B cell (primary cell): ENCODE measurements at regions not wholly inside any gene's neighbourhood (a gene's known extent, or its start where the extent isn't known, plus 50 kb on each side); places are given as distances from the start of the nearest gene placed in this dataset.

Source experiments
- ATAC-seq: fragments of 200-7000 bp; cut with Tn5 transposase; one replicate; pipeline ENCODE4 v1.10.0; 2021; ENCODE audit warnings: low read depth, mild to moderate bottlenecking, moderate number of reproducible peaks, moderate library complexity
- CTCF ChIA-PET: fragments of 350-600 bp; sonication (Branson Sonifier 250); formaldehyde crosslinking; loops from one replicate; lab custom pipeline; 2021; ENCODE audit warnings: antibody characterized with exemption, inconsistent platforms; lab: Charles Lee
- POLR2A ChIA-PET: fragments of 350-600 bp; sonication (Branson Sonifier 250); formaldehyde crosslinking; loops from one replicate; lab custom pipeline; 2021; ENCODE audit warnings: antibody characterized with exemption; lab: Charles Lee
- DNase-seq: peaks from one replicate; pipeline ENCODE4 v3.0.0; 2013
- H2AFZ ChIP-seq: 2 replicates; pipeline ENCODE4 v1.6.1; 2012; ENCODE audit warnings: mild to moderate bottlenecking, low read depth, low read length; ENCODE audit not compliant: insufficient read depth, poor library complexity, severe bottlenecking
- H3K27ac ChIP-seq, 2 donors: 1 replicate in 1 of 2; 2 replicates in 1 of 2; pipeline ENCODE4 v1.5.1; 2012 to 2013; ENCODE audit warnings: low read length in 2 of 2, mild to moderate bottlenecking in 2 of 2, moderate library complexity in 1 of 2
- H3K27me3 ChIP-seq, 4 experiments: fragments of 200-600 bp in 1 of 4; sonication (generic) in 1 of 4; replicated peaks in 1 of 4; 1 replicate in 2 of 4; 2 replicates in 2 of 4; pipeline versions ENCODE4 v1.6.1 to v1.7.0; 2013 to 2016; ENCODE audit warnings: low read length in 3 of 4, mild to moderate bottlenecking in 2 of 4, mixed read lengths in 1 of 4, moderate library complexity in 1 of 4; ENCODE audit not compliant: insufficient read depth in 4 of 4, control insufficient read depth in 3 of 4; ENCODE audit errors: control extremely low read depth in 1 of 4
- H3K36me3 ChIP-seq, 2 experiments: replicated peaks in 1 of 2; 1 replicate in 1 of 2; 2 replicates in 1 of 2; pipeline versions ENCODE4 v1.6.1 to v1.7.1; 2013; ENCODE audit warnings: low read length in 1 of 2; ENCODE audit not compliant: insufficient read depth in 2 of 2, control insufficient read depth in 1 of 2; ENCODE audit errors: control extremely low read depth in 1 of 2, extremely low read depth in 1 of 2
- H3K4me1 ChIP-seq, 2 donors: fragments of 200-600 bp in 1 of 2; sonication (generic) in 1 of 2; 1 replicate in 1 of 2; 2 replicates in 1 of 2; pipeline versions ENCODE4 v1.5.1 to v1.6.1; 2013 to 2017; ENCODE audit warnings: low read length in 2 of 2; ENCODE audit not compliant: control insufficient read depth in 2 of 2, insufficient read depth in 2 of 2
- H3K4me2 ChIP-seq: replicated peaks from 2 replicates; pipeline ENCODE3; 2012; ENCODE audit warnings: mild to moderate bottlenecking, low read depth, low read length; ENCODE audit not compliant: poor library complexity, severe bottlenecking
- H3K4me3 ChIP-seq, 5 experiments: fragments of 200-600 bp in 1 of 5; sonication (generic) in 1 of 5; 1 replicate in 3 of 5; 2 replicates in 2 of 5; pipeline versions ENCODE4 v1.5.1 to v1.7.0; 2011 to 2016; ENCODE audit warnings: low read length in 4 of 5, mild to moderate bottlenecking in 4 of 5, low read depth in 2 of 5, control low read depth in 1 of 5, moderate library complexity in 1 of 5; ENCODE audit not compliant: insufficient read depth in 1 of 5; ENCODE audit errors: control extremely low read depth in 1 of 5, extremely low read depth in 1 of 5
- H3K79me2 ChIP-seq: fragments of 200-600 bp; sonication (generic); one replicate; pipeline ENCODE4 v1.6.0; 2016; ENCODE audit warnings: low read length; ENCODE audit not compliant: control insufficient read depth, insufficient read depth
- H3K9ac ChIP-seq: fragments of 200-600 bp; sonication (generic); 2 replicates; pipeline ENCODE4 v1.6.1; 2017; ENCODE audit warnings: mild to moderate bottlenecking, low read length, moderate library complexity
- H3K9me3 ChIP-seq, 3 donors: one replicate each; pipeline versions ENCODE4 v1.6.1 to v1.7.1; 2013; ENCODE audit warnings: low read length in 2 of 3; ENCODE audit not compliant: control insufficient read depth in 2 of 3, insufficient read depth in 1 of 3; ENCODE audit errors: control extremely low read depth in 1 of 3
- H4K20me1 ChIP-seq: 2 replicates; pipeline ENCODE4 v1.6.0; 2012; ENCODE audit warnings: mild to moderate bottlenecking, low read length; ENCODE audit not compliant: insufficient read depth, control insufficient read depth, poor library complexity, severe bottlenecking
- H3K27ac Mint-ChIP-seq: one replicate; pipeline ENCODE4 v1.8.0; 2021; ENCODE audit warnings: mixed read lengths
- H3K27me3 Mint-ChIP-seq: one replicate; pipeline ENCODE4 v1.8.0; 2021; ENCODE audit warnings: mixed read lengths
- H3K4me1 Mint-ChIP-seq: one replicate; pipeline ENCODE4 v1.8.0; 2021; ENCODE audit warnings: mixed read lengths
- H3K4me3 Mint-ChIP-seq: one replicate; pipeline ENCODE4 v1.8.0; 2021; ENCODE audit warnings: mixed read lengths
- H3K9me3 Mint-ChIP-seq: one replicate; pipeline ENCODE4 v1.8.0; 2022; ENCODE audit warnings: mixed read lengths; ENCODE audit not compliant: insufficient read depth
- EZH2 ChIP-seq: IDR thresholded peaks from 2 replicates; pipeline ENCODE4 v1.6.1; 2012; ENCODE audit warnings: borderline replicate concordance, low read depth, mild to moderate bottlenecking, moderate library complexity, low read length; ENCODE audit not compliant: insufficient read depth, poor library complexity, severe bottlenecking
- WGBS: methylation state at CpG from one replicate; pipeline ENCODE4 v1.1.5; 2013; ENCODE audit warnings: missing lambda C conversion rate; ENCODE audit not compliant: insufficient coverage; 5-methylcytosine and 5-hydroxymethylcytosine counted together
- intact Hi-C: fragments of 100-400 bp; cut with micrococcal nuclease; formaldehyde crosslinking; loops from one replicate; pipeline ENCODE4 v1.10.0; 2022
- TF ChIP-seq, protein P1 (sequence below): fragments of 200-600 bp; IDR thresholded peaks from one replicate; pipeline ENCODE4 v1.8.0; 2022; ENCODE audit warnings: antibody characterized with exemption, mild to moderate bottlenecking

DNA sequence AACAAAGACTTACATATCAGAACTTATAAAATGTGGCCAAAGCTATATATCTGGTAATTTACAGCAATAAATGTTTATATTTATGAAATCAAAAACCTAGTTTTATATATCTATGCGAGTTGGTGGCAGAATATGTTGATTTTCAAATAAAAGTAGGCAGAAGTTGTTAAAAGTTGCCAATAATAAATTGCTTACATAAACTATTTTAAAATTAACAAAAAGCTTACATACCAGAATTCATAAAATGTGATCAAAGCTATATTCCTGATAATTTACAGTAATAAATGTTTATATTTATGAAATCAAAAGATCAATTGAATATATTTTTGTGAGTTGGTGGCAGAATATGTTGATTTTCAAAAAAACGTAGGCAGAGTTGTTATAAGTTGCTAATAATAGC is 451.8 kb upstream of the KHDRBS2 start:
- WGBS: no CpG with 5 or more reads among the region's 2 CpGs
- ATAC-seq (no peak), DNase-seq (no peak)
- no peak overlapping the region for H3K4me2 ChIP-seq
- H3K4me3 Mint-ChIP-seq: no peak overlapping the region
- no peak overlapping the region for H3K4me3 ChIP-seq
- no peaks in the 10 kb centered on the region for H3K27me3 Mint-ChIP-seq
- H3K9me3 ChIP-seq: peaks cover 0 to 5% (median 2%) of the 10 kb centered on the region in 3 donors
- TF ChIP-seq, protein P1, sequence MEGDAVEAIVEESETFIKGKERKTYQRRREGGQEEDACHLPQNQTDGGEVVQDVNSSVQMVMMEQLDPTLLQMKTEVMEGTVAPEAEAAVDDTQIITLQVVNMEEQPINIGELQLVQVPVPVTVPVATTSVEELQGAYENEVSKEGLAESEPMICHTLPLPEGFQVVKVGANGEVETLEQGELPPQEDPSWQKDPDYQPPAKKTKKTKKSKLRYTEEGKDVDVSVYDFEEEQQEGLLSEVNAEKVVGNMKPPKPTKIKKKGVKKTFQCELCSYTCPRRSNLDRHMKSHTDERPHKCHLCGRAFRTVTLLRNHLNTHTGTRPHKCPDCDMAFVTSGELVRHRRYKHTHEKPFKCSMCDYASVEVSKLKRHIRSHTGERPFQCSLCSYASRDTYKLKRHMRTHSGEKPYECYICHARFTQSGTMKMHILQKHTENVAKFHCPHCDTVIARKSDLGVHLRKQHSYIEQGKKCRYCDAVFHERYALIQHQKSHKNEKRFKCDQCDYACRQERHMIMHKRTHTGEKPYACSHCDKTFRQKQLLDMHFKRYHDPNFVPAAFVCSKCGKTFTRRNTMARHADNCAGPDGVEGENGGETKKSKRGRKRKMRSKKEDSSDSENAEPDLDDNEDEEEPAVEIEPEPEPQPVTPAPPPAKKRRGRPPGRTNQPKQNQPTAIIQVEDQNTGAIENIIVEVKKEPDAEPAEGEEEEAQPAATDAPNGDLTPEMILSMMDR: no peak
- TF ChIP-seq EZH2: no peak
- no peak overlapping the region for H3K27ac Mint-ChIP-seq
- H3K9me3 Mint-ChIP-seq: peaks cover 3% of the 10 kb centered on the region
- H3K36me3 ChIP-seq: no peaks in the 10 kb centered on the region
- no peak overlapping the region for H2AFZ ChIP-seq
- intact Hi-C loops: no loop called here
- H3K79me2 ChIP-seq: no peaks in the 10 kb centered on the region
- no peaks in the 10 kb centered on the region for H4K20me1 ChIP-seq
- H3K4me1 ChIP-seq: no peaks in the 10 kb centered on the region
- H3K4me1 Mint-ChIP-seq: no peaks in the 10 kb centered on the region
- H3K27ac ChIP-seq: no peak overlapping the region
- ChIA-PET POLR2A (no interaction called here), CTCF (no interaction called here)
- H3K27me3 ChIP-seq: no peaks in the 10 kb centered on the region
- no peak overlapping the region for H3K9ac ChIP-seq

- Mint-ChIP-seq H3K27me3 (no peaks in the 10 kb centered on the region), H3K27ac (no peak overlapping the region), H3K9me3 (no peaks in the 10 kb centered on the region), H3K4me1 (no peaks in the 10 kb centered on the region), H3K4me3 (no peak overlapping the region)
- POLR2A ChIA-PET: no interaction called here
- TF ChIP-seq EZH2: no peak
- TF ChIP-seq, protein P1: no peak
- no peak for DNase-seq
- no peak overlapping the region for H3K4me2 ChIP-seq
- intact Hi-C loops: no loop called here
- no peak overlapping the region for H2AFZ ChIP-seq
- no peaks in the 10 kb centered on the region for H3K36me3 ChIP-seq
- no peak overlapping the region for H3K4me3 ChIP-seq
- H3K27me3 ChIP-seq: no peaks in the 10 kb centered on the region
- no peak for ATAC-seq
- H3K27ac ChIP-seq: no peak overlapping the region
- CTCF ChIA-PET: no interaction called here
- H4K20me1 ChIP-seq: no peaks in the 10 kb centered on the region
- peaks cover 0 to 2% (median 0%) of the 10 kb centered on the region in 3 donors for H3K9me3 ChIP-seq
- no peaks in the 10 kb centered on the region for H3K4me1 ChIP-seq
- H3K9ac ChIP-seq: no peak overlapping the region
- no CpG with 5 or more reads among the region's 2 CpGs for WGBS
- H3K79me2 ChIP-seq: no peaks in the 10 kb centered on the region
These were observed 435.4 kb upstream of the KHDRBS2 start for GRCh38 chr6:62721408-62721807.
